Osteoblast (primary cell): ENCODE measurements at regions not wholly inside any gene's neighbourhood (a gene's known extent, or its start where the extent isn't known, plus 50 kb on each side); places are given as distances from the start of the nearest gene placed in this dataset.

Experiments
- DNase-seq: peaks from one replicate; pipeline ENCODE4 v3.0.0; 2011; ENCODE audit warnings: low spot score, mixed read lengths; ENCODE audit not compliant: insufficient read length; ENCODE audit errors: missing footprints
- H2AFZ ChIP-seq: 2 replicates; pipeline ENCODE4 v1.6.0; 2011; ENCODE audit warnings: mild to moderate bottlenecking, low read length
- H3K27ac ChIP-seq: 2 replicates; pipeline ENCODE4 v1.5.1; 2011; ENCODE audit warnings: mild to moderate bottlenecking, low read depth, low read length, moderate library complexity
- H3K27me3 ChIP-seq: 2 replicates; pipeline ENCODE4 v1.6.0; 2012; ENCODE audit warnings: mild to moderate bottlenecking, control low read depth, inconsistent platforms, low read length, moderate library complexity; ENCODE audit not compliant: insufficient read depth
- H3K36me3 ChIP-seq: 2 replicates; pipeline ENCODE4 v1.5.1; 2011; ENCODE audit warnings: mild to moderate bottlenecking, low read length, control low read depth, moderate library complexity; ENCODE audit not compliant: insufficient read depth
- H3K4me1 ChIP-seq: 2 replicates; pipeline ENCODE4 v1.5.1; 2011; ENCODE audit warnings: mild to moderate bottlenecking, low read length, control low read depth, moderate library complexity; ENCODE audit not compliant: insufficient read depth
- H3K4me2 ChIP-seq: 2 replicates; pipeline ENCODE4 v1.6.0; 2011; ENCODE audit warnings: mild to moderate bottlenecking, low read length; ENCODE audit not compliant: insufficient read depth
- H3K4me3 ChIP-seq: fragments of 200-600 bp; sonication (generic); 3 replicates; pipeline ENCODE4 v1.5.1; 2012; ENCODE audit warnings: mild to moderate bottlenecking, low read length, inconsistent platforms; ENCODE audit not compliant: insufficient read depth
- H3K79me2 ChIP-seq: 2 replicates; pipeline ENCODE4 v1.6.0; 2012; ENCODE audit warnings: mild to moderate bottlenecking, low read length, control low read depth, inconsistent platforms; ENCODE audit not compliant: insufficient read depth
- H3K9me3 ChIP-seq: 2 replicates; pipeline ENCODE4 v1.5.1; 2011; ENCODE audit warnings: low read depth, low read length, control low read depth
- H4K20me1 ChIP-seq: 2 replicates; pipeline ENCODE4 v1.6.0; 2012; ENCODE audit warnings: mild to moderate bottlenecking, low read length, control low read depth; ENCODE audit not compliant: insufficient read depth
- CTCF ChIP-seq: IDR thresholded peaks from 2 replicates; pipeline ENCODE4 v1.5.1; 2011; ENCODE audit warnings: mild to moderate bottlenecking, low read depth, low read length, moderate library complexity; ENCODE audit errors: extremely low read depth

- DNase-seq, result no peak
Observed at GRCh38 chr11:92393218-92393617, 168.6 kb downstream of the FAT3 start.

GRCh38 chr11:92396133-92396532 lies 171.5 kb downstream of the FAT3 start:
- DNase-seq, result no peak
- H3K79me2 ChIP-seq, result no peaks in the 10 kb centered on the region
- no peak overlapping the region for H3K27ac ChIP-seq
- no peak for TF ChIP-seq CTCF
- H3K4me1 ChIP-seq, result no peaks in the 10 kb centered on the region
- no peak overlapping the region for H3K4me3 ChIP-seq
- no peaks in the 10 kb centered on the region for H3K9me3 ChIP-seq
- no peaks in the 10 kb centered on the region for H3K27me3 ChIP-seq
- H3K36me3 ChIP-seq, result no peaks in the 10 kb centered on the region
- H4K20me1 ChIP-seq, result no peaks in the 10 kb centered on the region
- H3K4me2 ChIP-seq, result no peak overlapping the region
- no peak overlapping the region for H2AFZ ChIP-seq

More at GRCh38 chr11:92393218-92393617, 168.6 kb downstream of the FAT3 start:
- H3K9me3 ChIP-seq, result no peaks in the 10 kb centered on the region
- no peak overlapping the region for H3K4me2 ChIP-seq
- no peak overlapping the region for H3K27ac ChIP-seq
- H3K4me3 ChIP-seq, result no peak overlapping the region
- no peaks in the 10 kb centered on the region for H4K20me1 ChIP-seq
- peaks cover 3% of the 10 kb centered on the region for H3K27me3 ChIP-seq
- H2AFZ ChIP-seq, result no peak overlapping the region
- no peaks in the 10 kb centered on the region for H3K36me3 ChIP-seq
- H3K4me1 ChIP-seq, result no peaks in the 10 kb centered on the region
- TF ChIP-seq CTCF, result no peak
- H3K79me2 ChIP-seq, result no peaks in the 10 kb centered on the region

- H3K27ac ChIP-seq, result no peak overlapping the region
- H3K36me3 ChIP-seq, result no peaks in the 10 kb centered on the region
- no peaks in the 10 kb centered on the region for H3K9me3 ChIP-seq
- no peak overlapping the region for H3K4me2 ChIP-seq
- no peak overlapping the region for H2AFZ ChIP-seq
- no peak for TF ChIP-seq CTCF
- H4K20me1 ChIP-seq, result no peaks in the 10 kb centered on the region
- H3K4me1 ChIP-seq, result no peaks in the 10 kb centered on the region
- no peaks in the 10 kb centered on the region for H3K79me2 ChIP-seq
- no peak overlapping the region for H3K4me3 ChIP-seq
- no peak for DNase-seq
- H3K27me3 ChIP-seq, result no peaks in the 10 kb centered on the region
Observed at GRCh38 chr11:92397221-92397755, 172.7 kb downstream of the FAT3 start.

- Histone ChIP-seq H3K27ac (no peak overlapping the region), H3K4me2 (no peak overlapping the region), H3K4me1 (no peaks in the 10 kb centered on the region), H3K36me3 (no peaks in the 10 kb centered on the region), H4K20me1 (no peaks in the 10 kb centered on the region), H3K9me3 (no peaks in the 10 kb centered on the region), H2AFZ (no peak overlapping the region), H3K79me2 (no peaks in the 10 kb centered on the region), H3K27me3 (no peaks in the 10 kb centered on the region), H3K4me3 (no peak overlapping the region)
- DNase-seq, result no peak
- TF ChIP-seq CTCF, result peak; percentile 32
Observed at GRCh38 chr11:92399705-92400104, 175.1 kb downstream of the FAT3 start.
